T-helper 1 cell (primary cell): ENCODE measurements at regions not wholly inside any gene's neighbourhood (a gene's known extent, or its start where the extent isn't known, plus 50 kb on each side); places are given as distances from the start of the nearest gene placed in this dataset.

Experiments used
- DNase-seq, 5 donors: peaks; one replicate each; pipeline ENCODE4 v3.0.0-alpha.2; 2012 to 2020

DNA sequence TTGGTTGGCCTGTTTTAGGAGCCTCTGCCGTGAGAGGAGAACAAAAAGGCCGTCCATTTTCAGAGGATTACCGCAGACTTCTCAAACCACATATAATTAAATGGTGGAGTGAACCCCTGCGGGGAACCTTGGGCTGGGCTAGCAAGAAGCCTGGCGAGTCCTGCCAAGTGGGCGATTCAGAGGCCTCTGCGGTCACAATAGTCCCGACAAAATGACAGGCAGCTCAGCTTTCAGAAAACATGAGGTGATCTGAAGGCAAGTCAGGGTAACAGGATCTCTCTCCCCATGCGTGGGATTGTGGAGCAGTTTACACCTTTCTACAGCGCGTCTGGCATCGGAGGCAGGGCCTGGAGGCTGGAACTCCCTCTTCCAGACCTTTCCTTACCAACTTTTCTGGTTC is 134.8 kb downstream of the ASB7 start:
- DNase-seq = no peak

- no peak for DNase-seq
These were observed 136.2 kb downstream of the ASB7 start for GRCh38 chr15:100738614-100739013.

- DNase-seq = no peak
These were observed 137.7 kb downstream of the ASB7 start for GRCh38 chr15:100740138-100740537.

DNA sequence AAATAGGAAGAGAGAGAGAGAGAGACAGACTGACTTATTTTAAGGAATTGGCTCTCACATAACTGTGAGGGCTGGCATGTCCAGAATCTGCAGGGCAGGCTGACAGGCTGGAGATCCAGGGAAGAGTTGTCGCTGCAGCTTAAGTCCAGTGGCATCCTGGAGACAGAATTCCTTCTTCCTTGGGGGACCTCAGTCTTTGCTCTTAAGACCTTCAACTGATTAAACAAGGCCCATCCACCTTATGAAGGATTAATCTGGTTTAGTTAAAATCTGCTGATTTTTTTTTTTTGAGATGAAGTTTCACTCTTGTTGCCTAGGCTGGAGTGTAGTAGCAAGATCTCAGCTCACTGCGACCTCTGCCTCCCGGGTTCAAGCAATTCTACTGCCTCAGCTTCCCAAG is 128.0 kb upstream of the ALDH1A3 start:
- DNase-seq = no peak

DNA sequence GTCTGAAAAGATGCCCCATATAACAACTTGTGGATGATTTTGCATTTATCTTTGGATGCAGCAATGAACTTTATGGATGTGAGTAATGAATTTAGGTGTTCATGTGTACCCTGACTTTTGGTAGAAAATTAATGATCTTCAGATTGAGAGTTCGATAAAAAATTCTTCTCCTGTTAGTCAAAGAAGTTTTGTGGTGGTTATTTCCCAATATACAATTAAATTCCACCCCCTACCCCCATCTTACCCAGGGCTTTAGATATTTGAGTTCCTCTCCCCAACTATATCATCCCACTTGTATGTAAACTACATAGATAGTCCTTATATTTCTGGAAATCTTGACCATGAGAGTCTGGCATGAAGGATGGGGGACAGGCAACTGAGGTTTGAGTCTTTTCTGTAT is 126.1 kb upstream of the ALDH1A3 start:
- DNase-seq = no peak

DNA sequence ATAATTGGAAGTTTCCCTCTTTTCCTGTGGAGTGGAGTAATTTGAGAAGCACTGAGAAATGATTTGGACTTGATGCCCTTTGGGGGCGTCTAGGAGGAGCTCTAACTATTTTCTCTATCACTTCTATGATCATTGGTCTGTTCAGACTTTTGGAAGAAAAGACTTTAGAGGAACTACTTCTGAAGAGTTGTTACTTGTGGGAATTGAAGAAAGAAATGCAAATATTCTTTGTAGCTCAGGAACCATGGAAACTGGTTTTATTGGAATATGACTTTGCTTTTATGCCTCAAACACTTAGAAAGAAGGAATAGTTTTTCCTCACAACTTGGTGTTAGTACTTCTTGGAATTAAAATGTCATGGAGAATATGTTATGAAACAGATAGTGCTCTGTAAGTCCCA is 122.0 kb upstream of the ALDH1A3 start:
- no peak for DNase-seq

GRCh38 chr15:100758555-100758954 is 121.1 kb upstream of the ALDH1A3 start:
- no peak for DNase-seq

DNA sequence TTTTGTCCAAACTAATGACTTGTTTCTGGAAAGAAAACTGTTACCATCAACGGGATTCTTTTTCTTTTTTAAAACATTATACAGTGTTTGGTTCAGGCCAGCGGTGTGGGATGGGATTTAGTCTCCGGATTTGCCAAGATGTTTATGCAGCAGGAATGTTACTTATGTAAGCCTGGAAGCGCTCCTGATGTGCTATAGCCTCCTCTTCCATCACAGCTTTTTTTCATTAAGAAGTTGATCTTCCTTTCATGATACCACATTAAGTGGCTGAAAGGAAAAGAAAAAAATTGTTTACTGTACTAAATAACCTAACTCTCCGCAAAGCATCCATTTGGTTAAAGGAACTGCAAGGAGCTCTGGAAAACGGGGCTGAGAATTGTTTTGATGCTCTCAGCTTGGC is 120.5 kb upstream of the ALDH1A3 start:
- no peak for DNase-seq

DNA sequence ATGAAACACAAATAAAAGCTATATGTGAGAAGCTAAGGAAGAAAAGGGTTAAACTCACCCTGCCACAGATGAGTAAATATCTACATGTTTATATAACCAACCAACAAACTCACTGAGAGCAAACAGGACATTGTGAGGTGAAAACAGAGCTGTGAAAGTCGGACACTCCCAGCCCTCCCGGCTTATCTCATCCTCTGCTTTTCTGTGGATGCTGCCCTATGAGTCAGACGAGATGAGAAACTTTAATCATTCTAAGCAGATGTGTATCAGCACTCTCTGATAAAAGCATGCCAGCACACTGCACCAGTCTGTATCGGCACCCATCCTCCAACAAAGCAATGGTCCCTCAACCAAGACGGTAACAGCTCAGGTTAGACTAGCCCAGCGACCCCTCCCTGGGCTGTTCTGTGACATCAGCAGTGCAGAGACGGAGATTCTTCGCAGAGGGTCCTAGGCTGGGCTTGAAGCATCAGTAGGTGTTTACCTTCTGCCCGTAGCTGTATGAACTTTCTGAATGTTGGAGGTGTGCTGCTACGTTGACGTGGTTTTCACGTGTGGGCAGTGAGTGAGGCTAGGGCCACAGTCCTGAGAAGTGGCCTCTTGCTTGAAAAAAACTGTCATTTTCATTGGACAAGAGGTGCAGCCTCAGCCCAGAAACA is 119.8 kb upstream of the ALDH1A3 start:
- no peak for DNase-seq

DNA sequence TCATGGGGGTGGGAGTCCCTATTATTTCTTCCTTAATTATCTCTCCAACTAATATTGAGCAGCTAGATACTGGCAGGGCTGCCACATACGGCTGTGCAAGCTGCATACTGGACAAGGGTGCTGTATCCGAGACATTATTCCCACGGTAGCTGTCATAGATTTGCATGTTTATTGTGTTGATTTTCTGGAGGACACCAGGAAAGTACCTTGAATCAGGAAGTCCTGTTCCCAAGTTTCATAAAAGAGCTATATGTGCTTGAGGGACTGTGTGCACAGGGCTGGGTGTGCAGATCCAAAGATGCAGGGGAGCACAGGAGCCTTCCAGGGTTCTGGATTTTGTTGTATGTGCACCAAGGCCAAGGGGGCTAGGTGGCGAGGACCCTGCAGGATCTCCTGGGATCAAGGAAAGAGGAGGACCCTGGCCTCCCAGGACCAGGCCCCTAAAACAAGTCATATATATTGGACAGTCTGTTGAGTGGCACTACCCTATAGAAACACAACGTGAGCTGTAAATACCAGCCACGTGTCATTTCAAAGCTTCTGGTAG is 119.2 kb upstream of the ALDH1A3 start:
- no peak for DNase-seq

DNA sequence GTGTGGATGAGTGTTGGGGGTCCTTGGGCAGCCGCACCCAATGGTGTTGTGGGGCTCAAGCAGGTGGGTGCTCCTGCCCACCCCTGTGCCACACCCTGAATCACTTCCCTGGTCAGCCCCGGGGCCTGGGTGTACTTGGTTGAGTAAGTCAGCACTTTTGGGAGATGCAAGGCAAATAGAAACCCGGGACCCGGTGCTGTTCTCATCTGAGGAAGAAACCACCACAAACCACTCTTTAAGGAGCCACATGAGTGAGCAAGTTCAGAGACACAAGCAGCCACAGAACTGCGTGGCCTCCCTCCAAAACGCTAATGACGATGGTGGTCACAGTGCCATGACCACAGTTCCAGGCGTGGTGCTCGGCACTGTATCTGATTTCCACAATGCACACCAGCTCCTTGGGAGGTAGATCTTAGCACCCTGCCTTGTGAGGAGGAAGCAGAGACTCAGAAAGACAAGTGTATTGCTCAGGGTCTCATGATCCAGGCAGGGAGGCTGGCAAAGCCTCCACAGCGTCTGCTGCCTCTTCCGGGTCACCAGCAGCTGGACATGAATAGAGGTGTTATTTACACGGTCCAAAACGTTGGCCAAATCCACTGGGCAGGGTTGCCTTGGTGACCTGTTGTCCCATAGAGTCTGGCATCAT is 118.2 kb upstream of the ALDH1A3 start:
- no peak for DNase-seq

GRCh38 chr15:100762289-100762688 is 117.3 kb upstream of the ALDH1A3 start:
- DNase-seq = no peak

DNA sequence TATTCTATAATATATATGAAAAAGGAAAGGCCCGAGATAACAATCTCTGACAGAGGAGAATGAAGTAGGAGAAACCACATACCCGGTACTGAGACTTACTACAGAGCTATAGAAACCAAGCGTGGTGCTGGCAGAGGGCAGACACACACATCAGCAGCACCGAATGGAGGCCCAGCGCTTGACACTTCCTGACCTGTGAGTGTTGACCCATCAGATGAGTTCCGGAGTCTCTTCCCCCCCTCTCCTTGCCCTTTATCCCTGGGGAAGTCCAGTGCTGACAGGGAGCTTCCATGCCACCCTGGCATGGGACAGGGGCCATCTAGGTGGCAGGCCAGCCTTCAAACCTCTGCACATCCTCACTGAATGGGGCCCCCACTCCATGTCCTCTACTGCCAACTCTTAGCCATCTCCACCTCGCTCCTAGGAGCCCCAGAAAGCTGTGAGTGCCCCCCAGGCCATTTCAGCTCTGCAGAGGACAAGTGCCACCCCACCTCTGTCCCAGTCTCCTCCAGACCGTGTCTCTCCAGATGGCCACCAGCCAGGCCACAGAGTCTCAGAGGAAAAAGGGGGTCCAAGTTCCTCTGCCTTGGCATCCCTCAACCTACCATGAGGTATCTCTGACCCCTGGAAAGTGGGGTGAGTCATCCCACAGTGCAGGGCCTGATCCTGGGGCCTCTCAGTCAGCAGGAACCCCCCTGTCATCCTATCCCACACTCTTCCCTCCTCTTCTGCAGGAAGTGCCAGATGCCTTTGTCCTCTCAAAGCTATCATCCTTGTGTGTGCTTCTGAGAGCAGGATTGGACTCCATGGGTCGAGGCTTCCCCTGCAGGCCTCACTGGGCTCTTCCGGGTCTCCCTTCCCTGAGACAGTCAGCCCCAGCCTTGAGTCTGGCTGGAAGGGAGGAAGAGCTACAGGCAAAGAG is 116.5 kb upstream of the ALDH1A3 start:
- no peak for DNase-seq

DNA sequence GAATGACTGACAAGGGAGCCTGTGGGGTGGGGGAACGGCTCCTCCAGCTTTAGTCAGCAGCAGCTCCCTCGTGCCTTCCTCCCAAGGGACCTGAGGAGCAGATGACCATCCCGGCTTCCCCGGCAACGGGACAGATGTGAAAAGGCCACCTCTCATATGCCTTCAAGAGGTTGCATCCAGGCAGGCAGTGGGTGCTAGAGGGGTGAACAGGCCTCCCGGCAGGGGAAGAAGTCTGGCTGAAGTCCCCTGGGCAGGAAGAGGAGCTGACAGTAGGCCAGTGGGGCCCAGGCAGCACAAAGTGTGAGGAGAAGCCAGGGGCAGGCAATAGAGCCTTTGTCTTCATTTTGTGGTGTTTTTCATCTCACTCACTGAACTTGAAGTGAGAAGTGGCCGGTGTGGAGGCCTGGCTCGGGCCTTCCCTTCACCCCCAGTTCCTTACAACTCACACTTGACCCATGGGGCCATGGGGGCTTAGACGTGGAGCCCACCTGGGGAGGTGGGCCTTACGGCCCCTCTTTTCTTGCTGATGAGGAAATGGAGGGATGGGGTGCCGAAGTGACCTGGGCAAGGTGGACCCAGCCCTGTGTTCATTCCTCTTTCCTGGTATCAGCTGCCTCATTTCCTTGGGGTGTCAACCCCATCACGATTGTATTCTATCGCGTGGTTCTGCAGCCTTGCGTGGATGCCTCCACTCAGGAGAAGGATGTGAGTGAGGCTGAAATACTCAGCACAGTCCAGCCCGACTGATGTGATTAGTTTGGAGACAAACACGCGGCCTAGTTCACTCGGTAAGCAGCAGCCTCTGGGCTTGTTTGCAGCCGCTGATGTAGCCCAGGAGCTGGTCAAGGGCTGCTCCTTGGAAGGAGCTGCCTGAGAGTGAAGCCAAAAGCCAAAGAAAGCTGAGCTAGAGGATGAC is 115.5 kb upstream of the ALDH1A3 start:
- no peak for DNase-seq

GRCh38 chr15:100764778-100765466 is 114.7 kb upstream of the ALDH1A3 start:
- DNase-seq = no peak

- DNase-seq = no peak
These were observed 114.0 kb upstream of the ALDH1A3 start for GRCh38 chr15:100765467-100766241.

- no peak for DNase-seq
These were observed 113.2 kb upstream of the ALDH1A3 start for GRCh38 chr15:100766243-100767000.

- DNase-seq = no peak
These were observed 112.4 kb upstream of the ALDH1A3 start for GRCh38 chr15:100767001-100767825.

DNA sequence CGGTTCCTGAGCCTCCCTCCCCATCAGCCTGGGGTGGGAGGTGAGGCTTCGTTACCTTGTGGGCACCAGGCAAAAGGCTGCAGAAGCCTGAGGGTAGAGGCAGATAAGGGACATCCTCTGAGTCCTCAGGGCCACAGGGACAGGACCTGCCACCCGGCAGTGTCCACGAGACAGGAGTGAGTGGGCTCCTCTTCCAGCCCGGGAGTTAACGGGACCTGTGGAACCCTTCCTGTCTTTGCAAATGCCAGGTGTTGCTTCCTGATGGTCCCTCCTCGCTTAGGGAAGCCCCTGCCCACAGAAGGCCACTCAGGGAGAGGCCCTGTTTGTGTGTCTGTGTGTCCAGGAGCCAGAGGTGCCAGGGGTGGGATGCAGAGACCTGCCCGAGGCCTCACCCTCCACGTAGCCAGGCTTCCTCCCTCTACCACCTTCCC is 111.1 kb upstream of the ALDH1A3 start:
- no peak for DNase-seq
